ENCODE measurements at regions not wholly inside any gene's neighbourhood (a gene's known extent, or its start where the extent isn't known, plus 50 kb on each side); places are given as distances from the start of the nearest gene placed in this dataset. TPM values are rescaled to one million over a fixed set of nuclear protein-coding genes. Genes with fewer than 3 reads are reported as not detected.

Small RNAs in the stretch of these regions (small RNA-seq; reads per million reads assigned to genes)
- gene MTCO1P35 (ENCODE audit: low replicate concordance) (not detected), gene MTND6P6 (ENCODE audit: low replicate concordance) (not detected), gene RF00019 (ENCODE audit: low replicate concordance) (not detected), gene RNU6-1308P (ENCODE audit: low replicate concordance) (not detected)
